GM13976 (cell line): ENCODE measurements at regions not wholly inside any gene's neighbourhood (a gene's known extent, or its start where the extent isn't known, plus 50 kb on each side); places are given as distances from the start of the nearest gene placed in this dataset.

Source experiments
- DNase-seq: peaks from one replicate; pipeline ENCODE4 v3.0.0; 2012; ENCODE audit warnings: low spot score
- in situ Hi-C: fragments of 300-500 bp; cut with MboI; formaldehyde crosslinking; loops from one replicate; pipeline ENCODE4 v1.12.0; 2022; ENCODE audit warnings: low sequenced_read_pairs, mixed read lengths, inconsistent platforms; ENCODE audit not compliant: unreplicated experiment
- TF ChIP-seq, protein P1 (sequence below): IDR thresholded peaks from 2 replicates; pipeline ENCODE4 v1.5.1; 2012; ENCODE audit warnings: borderline replicate concordance, mild to moderate bottlenecking; ENCODE audit not compliant: insufficient read depth; ENCODE audit errors: extremely low read depth, missing control alignments, control extremely low read depth

- no peak for DNase-seq
- TF ChIP-seq, protein P1, sequence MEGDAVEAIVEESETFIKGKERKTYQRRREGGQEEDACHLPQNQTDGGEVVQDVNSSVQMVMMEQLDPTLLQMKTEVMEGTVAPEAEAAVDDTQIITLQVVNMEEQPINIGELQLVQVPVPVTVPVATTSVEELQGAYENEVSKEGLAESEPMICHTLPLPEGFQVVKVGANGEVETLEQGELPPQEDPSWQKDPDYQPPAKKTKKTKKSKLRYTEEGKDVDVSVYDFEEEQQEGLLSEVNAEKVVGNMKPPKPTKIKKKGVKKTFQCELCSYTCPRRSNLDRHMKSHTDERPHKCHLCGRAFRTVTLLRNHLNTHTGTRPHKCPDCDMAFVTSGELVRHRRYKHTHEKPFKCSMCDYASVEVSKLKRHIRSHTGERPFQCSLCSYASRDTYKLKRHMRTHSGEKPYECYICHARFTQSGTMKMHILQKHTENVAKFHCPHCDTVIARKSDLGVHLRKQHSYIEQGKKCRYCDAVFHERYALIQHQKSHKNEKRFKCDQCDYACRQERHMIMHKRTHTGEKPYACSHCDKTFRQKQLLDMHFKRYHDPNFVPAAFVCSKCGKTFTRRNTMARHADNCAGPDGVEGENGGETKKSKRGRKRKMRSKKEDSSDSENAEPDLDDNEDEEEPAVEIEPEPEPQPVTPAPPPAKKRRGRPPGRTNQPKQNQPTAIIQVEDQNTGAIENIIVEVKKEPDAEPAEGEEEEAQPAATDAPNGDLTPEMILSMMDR, result no peak
- in situ Hi-C loops, result no loop called here
Observed at GRCh38 chr17:14712611-14713021, 411.7 kb downstream of the HS3ST3B1 start.

GRCh38 chr17:14704121-14704520, 403.2 kb downstream of the HS3ST3B1 start:
- TF ChIP-seq, protein P1, result no peak
- DNase-seq, result no peak
- in situ Hi-C loops, result loop anchor here (10.0 kb wide), 1 partner anchor 59 kb away; no protein-coding TSS in a partner anchor

GRCh38 chr17:14701886-14702285, 401.0 kb downstream of the HS3ST3B1 start:
- DNase-seq, result no peak
- TF ChIP-seq, protein P1, result no peak
- in situ Hi-C loops, result loop anchor here (10.0 kb wide), 1 partner anchor 57 kb away; no protein-coding TSS in a partner anchor

DNA sequence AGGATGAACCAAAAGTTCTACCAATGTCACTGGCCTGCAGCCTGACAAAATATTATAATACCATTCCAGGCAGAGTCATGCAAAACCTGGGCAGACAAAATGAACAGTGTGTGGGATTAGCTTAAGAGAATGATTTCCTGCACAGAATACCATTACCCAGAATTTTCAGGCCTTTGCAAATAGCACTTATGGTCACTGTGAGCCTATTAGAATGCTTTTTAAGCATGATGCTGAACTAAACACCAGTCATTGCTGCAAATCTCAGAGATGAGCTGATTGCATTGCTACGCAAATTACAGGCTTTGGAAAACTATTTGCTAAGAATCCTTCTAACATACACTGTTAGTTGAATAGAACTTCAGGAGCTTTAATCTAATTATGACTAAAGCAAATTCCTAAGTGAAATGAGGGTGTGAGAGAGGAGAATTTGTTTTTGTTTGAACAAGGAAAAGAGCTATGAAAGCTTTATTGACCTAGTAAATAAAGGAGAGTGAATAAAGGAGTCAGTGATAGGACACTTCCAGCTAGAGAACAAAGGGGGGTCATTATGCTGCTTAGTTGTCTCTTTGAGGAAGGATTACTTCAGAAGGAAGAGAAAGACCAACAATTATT, 398.8 kb downstream of the HS3ST3B1 start:
- TF ChIP-seq, protein P1, result no peak
- DNase-seq, result no peak
- in situ Hi-C loops, result loop anchor here (10.0 kb wide), 1 partner anchor 55 kb away; no protein-coding TSS in a partner anchor

DNA sequence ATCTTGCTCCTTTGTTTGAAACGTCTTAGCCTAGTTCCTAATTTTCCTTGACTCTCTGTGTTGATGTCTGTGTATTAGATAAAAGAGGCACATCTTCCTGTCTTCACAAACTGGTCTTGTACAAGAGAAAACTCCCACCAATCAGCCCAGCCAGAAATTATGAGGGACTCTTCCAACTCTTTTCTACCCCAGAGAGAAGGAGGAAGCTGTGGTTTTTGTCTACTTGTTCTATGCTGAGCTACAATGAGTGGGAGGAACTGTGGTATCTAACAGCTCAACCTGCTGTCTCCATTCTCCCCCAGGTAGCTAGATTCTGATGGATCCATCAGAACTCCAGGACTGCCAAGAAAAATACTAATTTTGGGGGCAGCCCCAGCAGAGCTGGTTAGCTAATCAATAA, 392.5 kb downstream of the HS3ST3B1 start:
- no peak for DNase-seq
- in situ Hi-C loops, result no loop called here
- TF ChIP-seq, protein P1, result no peak

- in situ Hi-C loops, result no loop called here
- TF ChIP-seq, protein P1, result no peak
- DNase-seq, result no peak
Observed at GRCh38 chr17:14690704-14691103, 389.8 kb downstream of the HS3ST3B1 start.

DNA sequence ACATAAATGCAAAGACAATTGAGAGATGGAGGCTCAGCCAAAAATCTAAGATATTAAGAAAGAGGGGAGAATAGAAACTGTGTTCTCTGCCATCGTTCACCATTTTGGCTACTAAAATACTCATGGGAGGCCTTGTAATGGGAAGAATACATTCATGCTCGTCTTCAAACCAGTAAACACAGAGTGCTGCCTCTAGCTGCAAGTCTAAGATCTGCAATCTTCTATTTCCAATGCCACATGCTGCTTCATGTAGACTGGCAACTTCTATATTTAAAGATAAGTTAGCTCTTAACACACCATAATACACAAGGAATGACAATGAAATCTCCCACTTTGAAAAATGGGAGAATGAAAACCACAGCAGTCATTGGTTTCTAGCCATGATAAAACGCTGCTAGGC, 387.3 kb downstream of the HS3ST3B1 start:
- no peak for DNase-seq
- in situ Hi-C loops, result no loop called here
- TF ChIP-seq, protein P1, result no peak
